ENCODE measurements at regions not wholly inside any gene's neighbourhood (a gene's known extent, or its start where the extent isn't known, plus 50 kb on each side); places are given as distances from the start of the nearest gene placed in this dataset.

GRCh38 chr20:19943061-19943521, 74.1 kb upstream of the NAA20 start:
- FAIRE-seq = no peak
- no peak for DNase-seq (ENCODE audit: extremely low spot score, insufficient read length, low read depth)

GRCh38 chr20:19944772-19945459, 72.2 kb upstream of the NAA20 start:
- DNase-seq (ENCODE audit: extremely low spot score, insufficient read length, low read depth) (no peak), FAIRE-seq (no peak)

GRCh38 chr20:19945732-19946670, 71.2 kb upstream of the NAA20 start:
- no peak for FAIRE-seq

DNA sequence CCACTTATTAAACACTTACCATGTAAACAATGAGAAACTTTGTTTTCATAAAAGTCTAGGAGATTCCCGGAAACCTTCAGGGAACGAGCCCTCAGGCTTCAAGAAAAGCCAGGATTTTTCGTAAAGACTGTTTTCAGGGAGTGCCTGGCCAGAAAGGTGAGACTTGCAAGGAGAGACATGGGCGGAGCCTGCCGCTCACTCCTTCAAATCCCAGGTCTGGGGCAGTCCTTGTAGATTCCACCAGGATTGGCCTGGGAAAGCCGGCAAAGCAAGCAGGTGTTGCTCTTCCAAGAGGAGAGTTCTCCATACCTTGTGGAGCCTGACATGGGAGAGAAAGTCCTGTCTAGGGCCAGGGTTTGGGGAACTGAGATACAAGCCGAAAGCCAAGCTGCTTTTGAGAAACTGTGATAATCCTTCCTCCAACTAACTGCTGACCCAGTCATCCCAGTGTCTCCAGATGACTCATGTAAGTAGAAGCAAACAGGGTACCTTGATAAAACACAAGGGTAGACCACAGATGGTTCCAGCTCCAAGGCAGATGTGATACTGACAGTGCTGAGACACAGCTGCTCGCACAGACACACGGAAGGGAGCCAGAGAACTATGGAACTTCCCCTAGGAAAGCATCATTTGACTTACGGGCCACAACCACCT, 69.4 kb upstream of the NAA20 start:
- DNase-seq (ENCODE audit: extremely low spot score, insufficient read length, low read depth) (no peak), FAIRE-seq (no peak)

More at GRCh38 chr20:19945732-19946670, 71.2 kb upstream of the NAA20 start:
- no peak for DNase-seq (ENCODE audit: extremely low spot score, insufficient read length, low read depth)

- DNase-seq (ENCODE audit: extremely low spot score, insufficient read length, low read depth) (no peak), FAIRE-seq (no peak)
These were observed 67.8 kb upstream of the NAA20 start for GRCh38 chr20:19949195-19949867.

- no peak for FAIRE-seq
- DNase-seq (ENCODE audit: extremely low spot score, insufficient read length, low read depth) = no peak
These were observed 67.1 kb upstream of the NAA20 start for GRCh38 chr20:19950042-19950441.

DNA sequence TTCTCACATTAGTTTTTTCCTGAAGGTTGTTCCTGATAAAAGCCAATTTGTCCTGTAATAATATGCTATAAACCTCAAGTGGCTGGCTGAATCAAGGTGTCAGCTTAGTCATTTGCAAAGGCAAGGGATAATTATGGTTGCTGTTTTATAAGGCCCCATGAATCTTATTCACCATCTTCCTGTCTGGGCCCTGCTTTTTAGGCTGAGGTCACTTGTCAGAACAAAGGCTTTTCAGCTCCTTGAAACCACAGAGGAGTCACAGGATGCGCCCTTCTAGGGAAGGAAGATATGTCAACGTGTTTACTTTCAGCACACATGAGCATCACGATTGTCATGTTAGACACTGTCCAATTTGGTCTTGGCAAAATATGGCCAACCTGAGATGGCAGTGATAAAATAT, 64.8 kb upstream of the NAA20 start:
- no peak for FAIRE-seq

GRCh38 chr20:19953606-19954005, 63.6 kb upstream of the NAA20 start:
- no peak for FAIRE-seq
- no peak for DNase-seq (ENCODE audit: extremely low spot score, insufficient read length, low read depth)

More for the DNA sequence above, 64.8 kb upstream of the NAA20 start:
- no peak for DNase-seq (ENCODE audit: extremely low spot score, insufficient read length, low read depth)

- no peak for FAIRE-seq
- DNase-seq (ENCODE audit: extremely low spot score, insufficient read length, low read depth) = no peak
These were observed 60.2 kb upstream of the NAA20 start for GRCh38 chr20:19956976-19957375.

DNA sequence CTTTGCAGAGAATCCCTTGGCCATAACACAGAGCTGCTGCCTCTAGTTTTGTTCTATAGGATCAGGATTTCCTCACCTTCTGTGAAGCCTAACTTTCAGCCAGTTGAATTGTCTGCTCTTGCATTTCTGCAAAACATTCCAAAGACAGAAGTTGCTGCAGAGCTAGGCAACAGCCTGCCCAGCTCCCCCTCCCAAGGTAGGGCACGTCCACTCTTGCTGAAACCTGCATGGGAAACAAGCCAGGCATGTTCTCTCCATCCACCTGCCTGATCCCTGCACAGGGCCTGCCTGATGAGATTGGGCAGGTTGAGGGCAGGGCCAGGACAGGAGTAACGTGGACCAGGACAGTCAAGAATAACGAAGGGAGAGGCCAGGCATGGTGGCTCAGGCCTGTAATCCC, 58.9 kb upstream of the NAA20 start:
- FAIRE-seq (no peak), DNase-seq (ENCODE audit: extremely low spot score, insufficient read length, low read depth) (no peak)

DNA sequence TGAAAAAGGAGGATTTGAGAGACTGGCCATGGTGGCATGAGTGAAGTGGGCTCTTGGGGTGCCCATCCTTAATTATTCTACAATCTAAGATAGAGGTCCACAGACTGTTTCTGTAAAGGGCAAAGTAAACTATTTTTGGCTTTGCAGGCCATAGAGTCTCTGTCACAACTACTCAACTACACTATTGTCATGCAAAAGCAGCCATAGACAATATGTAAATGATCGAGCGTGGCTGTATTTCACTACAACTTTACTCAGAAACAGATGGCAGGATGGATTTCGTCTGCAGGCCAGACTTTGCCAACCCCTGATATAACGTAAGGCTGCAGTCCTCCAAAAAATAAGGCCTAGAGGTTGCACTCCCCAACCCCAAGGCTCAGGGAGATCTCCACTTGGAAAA, 58.2 kb upstream of the NAA20 start:
- no peak for DNase-seq (ENCODE audit: extremely low spot score, insufficient read length, low read depth)
- FAIRE-seq = no peak

GRCh38 chr20:19960745-19961144, 56.4 kb upstream of the NAA20 start:
- FAIRE-seq (no peak), DNase-seq (ENCODE audit: extremely low spot score, insufficient read length, low read depth) (no peak)

- DNase-seq (ENCODE audit: extremely low spot score, insufficient read length, low read depth) (no peak), FAIRE-seq (no peak)
These were observed 55.9 kb upstream of the NAA20 start for GRCh38 chr20:19961293-19961692.

- DNase-seq (ENCODE audit: extremely low spot score, insufficient read length, low read depth) = no peak
- FAIRE-seq = no peak
These were observed 54.2 kb upstream of the NAA20 start for GRCh38 chr20:19962958-19963357.

DNA sequence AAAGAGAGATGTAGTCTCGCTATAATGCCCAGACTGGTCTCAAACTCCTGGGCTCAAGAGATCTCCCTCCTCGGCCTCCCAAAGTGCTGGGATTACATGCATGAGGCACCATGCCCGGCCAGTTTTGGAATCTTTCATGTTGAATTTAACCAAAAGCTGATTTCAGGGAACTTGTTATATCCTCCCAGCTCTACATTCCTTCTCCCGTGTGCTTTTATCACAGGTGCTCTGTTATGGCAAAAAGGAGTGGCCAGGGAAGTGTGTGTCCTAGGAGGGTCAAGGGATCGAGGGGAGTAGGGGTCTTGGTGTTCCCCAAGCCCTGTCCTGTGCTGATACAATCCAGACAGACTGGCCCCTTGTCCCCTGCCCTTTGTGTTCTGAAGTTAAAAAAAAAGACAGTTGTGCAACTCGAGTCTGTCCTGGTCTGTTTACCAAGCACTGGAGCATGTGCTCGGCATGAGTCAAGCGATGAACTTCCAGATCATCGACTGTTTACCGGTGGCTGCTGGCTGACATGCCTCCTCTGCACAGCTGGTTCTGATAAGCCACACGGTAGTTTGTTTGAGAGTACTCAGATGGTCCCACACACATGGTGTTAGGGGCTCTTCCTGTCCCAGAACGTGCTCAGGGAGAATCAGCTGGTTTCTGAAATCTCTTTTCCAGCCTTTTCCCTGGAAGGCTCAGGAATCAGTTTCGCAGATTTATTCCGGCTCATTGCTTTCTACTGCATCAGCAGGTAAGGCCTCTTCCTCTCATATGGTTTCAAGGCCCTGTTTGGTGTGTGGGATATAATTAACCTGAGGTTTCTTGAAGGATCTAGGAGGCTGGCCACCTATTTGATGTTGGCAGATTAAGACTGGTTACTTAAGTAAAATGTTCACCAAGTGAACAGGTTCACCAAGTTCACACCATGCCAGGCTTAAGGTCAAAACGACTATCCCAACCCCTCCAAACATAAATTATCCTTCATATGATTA, 52.6 kb upstream of the NAA20 start:
- DNase-seq (ENCODE audit: extremely low spot score, insufficient read length, low read depth) (no peak), FAIRE-seq (no peak)

DNA sequence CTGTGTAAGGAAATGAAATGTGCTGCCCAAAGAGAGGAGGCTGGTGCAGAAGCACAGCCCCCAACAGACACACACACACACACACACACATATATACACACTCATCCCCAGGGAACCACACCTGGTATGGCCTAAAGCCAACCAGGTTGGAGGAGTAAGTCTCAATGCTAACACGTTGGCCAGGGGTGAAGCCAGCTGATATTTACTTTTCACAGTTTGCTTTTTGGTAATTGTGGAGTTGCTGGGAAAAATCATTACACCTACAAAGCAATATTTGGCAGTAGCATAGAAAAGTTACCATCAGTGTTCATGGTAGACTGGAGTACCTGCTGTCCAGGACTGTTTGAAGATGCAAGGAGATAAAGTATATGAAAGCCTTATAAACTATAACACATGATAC, 50.3 kb upstream of the NAA20 start:
- DNase-seq (ENCODE audit: extremely low spot score, insufficient read length, low read depth) (no peak), FAIRE-seq (no peak)
